Esophagus squamous epithelium (tissue), 5 donors: ENCODE measurements at regions not wholly inside any gene's neighbourhood (a gene's known extent, or its start where the extent isn't known, plus 50 kb on each side); places are given as distances from the start of the nearest gene placed in this dataset.
"Not testable (repeated sequence)": the region's sequence is repeated elsewhere in the genome, so short reads cannot be mapped to it uniquely, and the experiment has no call there.

Source experiments
- DNase-seq: peaks from one replicate; lab custom pipeline; 2025; lab: John Stamatoyannopoulos, UW
- H3K27ac ChIP-seq, 4 donors: fragments of 200-600 bp; sonication (generic); one replicate each; pipeline ENCODE4 v1.5.1; 2016 to 2019; ENCODE audit warnings: mild to moderate bottlenecking in 1 of 4
- H3K27me3 ChIP-seq, 4 donors: fragments of 200-600 bp; sonication (generic); 1 replicate in 3 of 4; 2 replicates in 1 of 4; pipeline versions ENCODE4 v1.5.1 to v1.6.0; 2017 to 2021; ENCODE audit warnings: antibody characterized with exemption in 1 of 4
- H3K36me3 ChIP-seq, 3 donors: fragments of 200-600 bp; sonication (generic); one replicate each; pipeline ENCODE4 v1.5.1; 2016 to 2019
- H3K4me1 ChIP-seq, 3 donors: fragments of 200-600 bp; sonication (generic); one replicate each; pipeline ENCODE4 v1.5.1; 2017 to 2019
- H3K4me3 ChIP-seq, 4 donors: fragments of 200-600 bp; sonication (generic); 1 replicate in 3 of 4; 2 replicates in 1 of 4; pipeline ENCODE4 v1.5.1; 2016 to 2019; ENCODE audit warnings: mild to moderate bottlenecking in 2 of 4, moderate library complexity in 1 of 4
- H3K9me3 ChIP-seq, 3 donors: fragments of 200-600 bp; sonication (generic); one replicate each; pipeline ENCODE4 v1.5.1; 2016 to 2019
- CTCF ChIP-seq, 6 experiments: fragments of 450-650 bp in 4 of 6; fragments of 200-600 bp in 2 of 6; sonication (generic) in 2 of 6; IDR thresholded peaks; one replicate each; pipeline ENCODE4 v1.5.1; 2016 to 2019; ENCODE audit warnings: antibody characterized with exemption in 6 of 6, mild to moderate bottlenecking in 4 of 6, moderate library complexity in 4 of 6
- POLR2A ChIP-seq, 4 donors: fragments of 450-650 bp; IDR thresholded peaks; one replicate each; pipeline ENCODE4 v1.6.1; 2017; ENCODE audit warnings: antibody characterized with exemption in 4 of 4, mild to moderate bottlenecking in 4 of 4, moderate library complexity in 3 of 4
- WGBS, 2 donors: methylation state at CpG; one replicate each; pipeline ENCODE4 v1.1.5; 2018; 5-methylcytosine and 5-hydroxymethylcytosine counted together
- intact Hi-C: fragments of 100-400 bp; cut with DNase I; formaldehyde crosslinking; loops from one replicate; pipeline ENCODE4 v1.15.0; 2022
- donor health status: DM: yes; HTN: yes; CAD: no.

DNA sequence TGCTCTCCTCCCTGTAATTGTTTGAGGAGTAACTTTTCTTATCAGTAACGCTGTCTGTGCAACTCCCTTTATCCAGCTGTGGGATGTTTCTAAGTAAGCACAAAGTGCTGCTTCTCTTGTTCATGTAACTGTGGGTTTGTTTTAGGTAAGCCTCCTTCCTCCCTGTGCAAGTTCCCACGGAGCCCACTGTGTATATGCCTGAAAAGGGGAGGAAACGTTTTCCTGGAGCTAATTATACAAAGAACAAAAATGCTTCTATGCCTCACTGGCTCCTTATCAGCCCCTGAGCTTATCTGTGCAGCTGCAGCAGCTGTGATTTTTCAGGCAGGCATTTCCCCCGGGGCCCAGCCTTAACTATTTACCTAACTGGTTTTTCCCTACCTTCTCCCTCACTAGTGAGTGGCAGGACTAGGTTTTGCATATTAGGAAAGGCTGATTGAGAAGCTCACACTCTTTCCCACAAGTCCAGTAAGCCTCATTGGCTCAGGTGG lies 593.4 kb upstream of the GHITM start:
- H3K36me3 ChIP-seq = no peaks in the 10 kb centered on the region

GRCh38 chr10:83551190-83551589 lies 588.1 kb upstream of the GHITM start:
- H3K4me1 ChIP-seq, H3K27ac ChIP-seq, H3K36me3 ChIP-seq, H3K27me3 ChIP-seq, H3K4me3 ChIP-seq, intact Hi-C loops, H3K9me3 ChIP-seq, DNase-seq: not testable (repeated sequence)
- 82 to 87% methylated on average over 5 of the region's 5 CpGs for WGBS, 2 donors

More for the DNA sequence above, 593.4 kb upstream of the GHITM start:
- peaks cover 0 to 26% (median 0%) of the 10 kb centered on the region in 3 donors for H3K4me1 ChIP-seq
- no peak overlapping the region for H3K4me3 ChIP-seq
- TF ChIP-seq POLR2A (IDR thresholded peaks at IDR 0.05) = no peak
- no peak for TF ChIP-seq CTCF (IDR thresholded peaks at IDR 0.05)
- intact Hi-C loops = no loop called here
- H3K9me3 ChIP-seq = no peaks in the 10 kb centered on the region
- no peak overlapping the region for H3K27ac ChIP-seq
- 3 to 4% methylated on average over 4 of the region's 4 CpGs for WGBS, 2 donors
- H3K27me3 ChIP-seq = no peaks in the 10 kb centered on the region
- DNase-seq = no peak

DNA sequence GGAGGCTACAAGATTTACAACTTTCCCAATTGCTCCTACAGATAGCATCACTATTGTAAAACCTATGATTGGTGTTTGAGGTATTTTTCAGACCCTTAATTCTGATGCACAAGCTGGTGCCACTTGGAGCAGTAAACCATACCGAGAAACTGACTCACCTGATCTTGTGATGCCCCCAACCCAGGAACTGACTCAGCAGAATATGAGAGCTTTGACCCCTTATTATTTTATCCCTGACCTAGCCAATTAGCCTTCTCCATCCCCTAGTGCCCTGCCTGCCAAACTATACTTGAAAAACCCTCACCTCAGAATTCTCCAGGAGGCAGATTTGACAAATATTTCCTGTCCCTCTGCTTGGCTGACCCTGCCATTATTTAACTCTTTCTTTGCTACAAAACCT lies 585.9 kb upstream of the GHITM start:
- H3K9me3 ChIP-seq = no peaks in the 10 kb centered on the region
- 67 to 71% methylated on average over 1 of the region's 1 CpG for WGBS, 2 donors
- no peak for DNase-seq
- no peaks in the 10 kb centered on the region for H3K27me3 ChIP-seq
- H3K36me3 ChIP-seq = no peaks in the 10 kb centered on the region
- intact Hi-C loops = no loop called here
- H3K4me3 ChIP-seq = no peak overlapping the region
- no peak for TF ChIP-seq POLR2A (IDR thresholded peaks at IDR 0.05)
- no peak for TF ChIP-seq CTCF (IDR thresholded peaks at IDR 0.05)
- no peak overlapping the region for H3K27ac ChIP-seq
- H3K4me1 ChIP-seq = no peaks in the 10 kb centered on the region

GRCh38 chr10:83555264-83555663 lies 584.0 kb upstream of the GHITM start:
- H3K4me1 ChIP-seq = no peaks in the 10 kb centered on the region
- no peaks in the 10 kb centered on the region for H3K27me3 ChIP-seq
- no peak overlapping the region for H3K27ac ChIP-seq
- intact Hi-C loops = no loop called here
- no peaks in the 10 kb centered on the region for H3K36me3 ChIP-seq
- DNase-seq = no peak
- H3K4me3 ChIP-seq = no peak overlapping the region
- no peaks in the 10 kb centered on the region for H3K9me3 ChIP-seq
- TF ChIP-seq POLR2A (IDR thresholded peaks at IDR 0.05) (no peak), CTCF (IDR thresholded peaks at IDR 0.05) (no peak)

- H3K4me3 ChIP-seq = no peak overlapping the region
- no peaks in the 10 kb centered on the region for H3K36me3 ChIP-seq
- no peak for DNase-seq
- TF ChIP-seq CTCF (IDR thresholded peaks at IDR 0.05) (no peak), POLR2A (IDR thresholded peaks at IDR 0.05) (no peak)
- H3K27me3 ChIP-seq = no peaks in the 10 kb centered on the region
- intact Hi-C loops = no loop called here
- 93 to 94% methylated on average over 2 to 3 of the region's 3 CpGs for WGBS, 2 donors
- no peak overlapping the region for H3K27ac ChIP-seq
- no peaks in the 10 kb centered on the region for H3K9me3 ChIP-seq
- H3K4me1 ChIP-seq = no peaks in the 10 kb centered on the region
These were observed 576.9 kb upstream of the GHITM start for GRCh38 chr10:83562381-83562780.
